HEK293 (cell line): ENCODE measurements at regions not wholly inside any gene's neighbourhood (a gene's known extent, or its start where the extent isn't known, plus 50 kb on each side); places are given as distances from the start of the nearest gene placed in this dataset.

Experiments used
- CTCF ChIA-PET: fragments of 350-600 bp; formaldehyde crosslinking; extraction: SDS; loops from one replicate; lab custom pipeline; 2021; ENCODE audit warnings: antibody characterized with exemption; lab: Yijun Ruan, JAX
- POLR2A ChIA-PET: fragments of 300-600 bp; formaldehyde crosslinking; extraction: SDS; loops from one replicate; lab custom pipeline; 2020; ENCODE audit warnings: antibody characterized with exemption, inconsistent platforms; lab: Yijun Ruan, JAX
- H3K27ac ChIP-seq: fragments of 200-500 bp; sonication (Bioruptor generic); 2 replicates; pipeline ENCODE4 v1.5.1; 2014; ENCODE audit warnings: low read depth, low read length, control low read depth, inconsistent platforms; ENCODE audit errors: extremely low read depth
- H3K36me3 ChIP-seq, 2 experiments: fragments of 200-500 bp in 1 of 2; sonication (Bioruptor generic) in 1 of 2; 1 replicate in 1 of 2; 2 replicates in 1 of 2; pipeline ENCODE4 v1.5.1; 2014 to 2017; ENCODE audit warnings: inconsistent platforms in 2 of 2, low read length in 2 of 2; ENCODE audit not compliant: control insufficient read depth in 2 of 2, insufficient read depth in 1 of 2
- H3K4me1 ChIP-seq: fragments of 200-500 bp; sonication (Bioruptor generic); 2 replicates; pipeline ENCODE4 v1.5.1; 2014; ENCODE audit warnings: mild to moderate bottlenecking, low read length, inconsistent platforms; ENCODE audit not compliant: control insufficient read depth, insufficient read depth
- H3K4me3 ChIP-seq: 2 replicates; pipeline ENCODE4 v1.5.1; 2011; ENCODE audit warnings: low read depth, mild to moderate bottlenecking, control low read depth, low read length, moderate library complexity
- H3K9me3 ChIP-seq: fragments of 200-500 bp; sonication (Bioruptor generic); 2 replicates; pipeline ENCODE4 v1.5.1; 2014; ENCODE audit warnings: low read depth, low read length, inconsistent platforms; ENCODE audit not compliant: control insufficient read depth, insufficient read depth
- GLIS2 ChIP-seq: fragments of 450-650 bp; formaldehyde crosslinking; IDR thresholded peaks from 2 replicates; pipeline ENCODE4 v1.5.1; 2016; ENCODE audit warnings: missing biosample characterization, missing genetic modification characterization
- KLF16 ChIP-seq: fragments of 450-650 bp; formaldehyde crosslinking; IDR thresholded peaks from 2 replicates; pipeline ENCODE4 v1.5.1; 2017; ENCODE audit warnings: missing biosample characterization, missing genetic modification characterization
- RBAK ChIP-seq: fragments of 450-650 bp; formaldehyde crosslinking; IDR thresholded peaks from 2 replicates; pipeline ENCODE4 v1.5.1; 2016; ENCODE audit warnings: missing biosample characterization, missing genetic modification characterization
- SALL2 ChIP-seq: fragments of 450-650 bp; formaldehyde crosslinking; IDR thresholded peaks from 2 replicates; pipeline ENCODE4 v1.5.0; 2017; ENCODE audit warnings: missing biosample characterization, mild to moderate bottlenecking, missing genetic modification characterization, borderline replicate concordance
- WT1 ChIP-seq: fragments of 450-650 bp; formaldehyde crosslinking; IDR thresholded peaks from 2 replicates; pipeline ENCODE4 v1.5.1; 2016; ENCODE audit warnings: missing biosample characterization, missing genetic modification characterization
- ZBTB17 ChIP-seq: fragments of 450-650 bp; formaldehyde crosslinking; IDR thresholded peaks from 2 replicates; pipeline ENCODE4 v1.5.1; 2016; ENCODE audit warnings: missing biosample characterization, missing genetic modification characterization
- ZBTB7A ChIP-seq: fragments of 450-650 bp; formaldehyde crosslinking; IDR thresholded peaks from 2 replicates; pipeline ENCODE4 v1.5.1; 2016; ENCODE audit warnings: low read depth, missing biosample characterization, missing genetic modification characterization
- ZNF132 ChIP-seq: fragments of 450-650 bp; formaldehyde crosslinking; IDR thresholded peaks from 2 replicates; pipeline ENCODE4 v1.5.1; 2017; ENCODE audit warnings: missing biosample characterization, missing genetic modification characterization, borderline replicate concordance
- ZNF146 ChIP-seq: fragments of 450-650 bp; formaldehyde crosslinking; IDR thresholded peaks from 2 replicates; pipeline ENCODE4 v1.5.1; 2016; ENCODE audit warnings: missing biosample characterization, missing genetic modification characterization
- ZNF157 ChIP-seq: fragments of 450-650 bp; formaldehyde crosslinking; IDR thresholded peaks from 2 replicates; pipeline ENCODE4 v1.5.1; 2016; ENCODE audit warnings: missing biosample characterization, missing genetic modification characterization
- ZNF202 ChIP-seq: fragments of 450-650 bp; formaldehyde crosslinking; IDR thresholded peaks from 2 replicates; pipeline ENCODE4 v1.5.1; 2016; ENCODE audit warnings: missing biosample characterization, missing genetic modification characterization, borderline replicate concordance
- ZNF223 ChIP-seq: fragments of 450-650 bp; formaldehyde crosslinking; IDR thresholded peaks from 2 replicates; pipeline ENCODE4 v1.5.1; 2016; ENCODE audit warnings: missing biosample characterization, missing genetic modification characterization
- ZNF341 ChIP-seq: fragments of 450-650 bp; formaldehyde crosslinking; IDR thresholded peaks from 2 replicates; pipeline ENCODE4; 2016; ENCODE audit warnings: low read depth, missing biosample characterization, missing genetic modification characterization
- ZNF394 ChIP-seq: fragments of 450-650 bp; formaldehyde crosslinking; IDR thresholded peaks from 2 replicates; pipeline ENCODE4 v1.5.1; 2016; ENCODE audit warnings: missing biosample characterization, missing genetic modification characterization, mild to moderate bottlenecking, moderate library complexity, borderline replicate concordance
- ZNF548 ChIP-seq: fragments of 450-650 bp; formaldehyde crosslinking; IDR thresholded peaks from 2 replicates; pipeline ENCODE4 v1.5.1; 2016; ENCODE audit warnings: missing biosample characterization, missing genetic modification characterization
- ZNF549 ChIP-seq: fragments of 450-650 bp; IDR thresholded peaks from 2 replicates; pipeline ENCODE4 v1.5.1; 2018; ENCODE audit warnings: missing biosample characterization, missing genetic modification characterization, mild to moderate bottlenecking, inconsistent platforms, moderate library complexity
- ZNF626 ChIP-seq: fragments of 450-650 bp; sonication (Bioruptor Pico); formaldehyde crosslinking; IDR thresholded peaks from 2 replicates; pipeline ENCODE4 v1.5.1; 2018; ENCODE audit warnings: missing biosample characterization, missing genetic modification characterization, inconsistent platforms
- ZNF654 ChIP-seq: fragments of 450-650 bp; formaldehyde crosslinking; IDR thresholded peaks from 2 replicates; pipeline ENCODE4 v1.5.1; 2016; ENCODE audit warnings: low read depth, missing biosample characterization, missing genetic modification characterization
- ZNF660 ChIP-seq: fragments of 450-650 bp; IDR thresholded peaks from 2 replicates; pipeline ENCODE4 v1.5.1; 2018; ENCODE audit warnings: missing biosample characterization, mild to moderate bottlenecking, missing genetic modification characterization
- ZNF664 ChIP-seq: fragments of 450-650 bp; formaldehyde crosslinking; IDR thresholded peaks from 2 replicates; pipeline ENCODE4 v1.5.1; 2016; ENCODE audit warnings: missing biosample characterization, missing genetic modification characterization
- ZNF747 ChIP-seq: fragments of 450-650 bp; formaldehyde crosslinking; IDR thresholded peaks from 2 replicates; pipeline ENCODE4 v1.5.1; 2016; ENCODE audit warnings: missing biosample characterization, missing genetic modification characterization
- ZNF792 ChIP-seq: fragments of 450-650 bp; formaldehyde crosslinking; IDR thresholded peaks from 2 replicates; pipeline ENCODE4 v1.5.1; 2016; ENCODE audit warnings: missing biosample characterization, missing genetic modification characterization
- ZSCAN30 ChIP-seq: fragments of 450-650 bp; IDR thresholded peaks from 2 replicates; pipeline ENCODE4 v1.5.1; 2018; ENCODE audit warnings: missing biosample characterization, mild to moderate bottlenecking, missing genetic modification characterization, moderate library complexity
- TF ChIP-seq, protein P1 (sequence below): fragments of 450-650 bp; formaldehyde crosslinking; conservative IDR thresholded peaks from 2 replicates; pipeline ENCODE4 v1.5.1; 2016; ENCODE audit warnings: low read depth, missing biosample characterization, missing genetic modification characterization
- TF ChIP-seq, protein P2 (sequence below): fragments of 450-650 bp; formaldehyde crosslinking; IDR thresholded peaks from 2 replicates; pipeline ENCODE4 v1.5.1; 2016; ENCODE audit warnings: missing biosample characterization, missing genetic modification characterization
- TF ChIP-seq, protein P3 (sequence below): fragments of 450-650 bp; formaldehyde crosslinking; IDR thresholded peaks from 2 replicates; pipeline ENCODE4 v1.5.1; 2017; ENCODE audit warnings: missing biosample characterization, missing genetic modification characterization
- TF ChIP-seq, protein P4 (sequence below): fragments of 450-650 bp; formaldehyde crosslinking; IDR thresholded peaks from 2 replicates; pipeline ENCODE4 v1.5.1; 2016; ENCODE audit warnings: missing biosample characterization, missing genetic modification characterization

DNA sequence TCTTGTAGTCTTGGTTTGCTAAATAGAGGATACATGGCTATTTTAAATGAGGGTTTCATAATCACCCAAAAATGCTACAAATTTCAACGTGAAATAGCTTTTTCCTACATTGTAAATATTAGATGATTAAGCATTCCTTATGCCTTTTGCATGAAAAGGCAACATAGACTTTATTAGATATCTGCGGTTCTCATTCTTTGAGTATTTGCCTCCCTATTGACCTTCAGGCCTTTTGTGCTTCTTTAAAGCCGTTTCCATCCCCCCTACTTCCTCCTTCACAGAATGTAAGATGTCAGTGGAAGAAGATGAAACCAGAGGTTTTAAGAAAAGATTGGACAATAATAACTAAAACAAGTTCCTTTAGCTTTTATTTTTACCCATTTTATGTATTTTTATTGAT, 144.1 kb downstream of the UBE2E3 start:
- Histone ChIP-seq H3K27ac (no peak overlapping the region), H3K4me1 (no peaks in the 10 kb centered on the region), H3K36me3 (no peaks in the 10 kb centered on the region), H3K4me3 (no peak overlapping the region), H3K9me3 (no peaks in the 10 kb centered on the region)
- CTCF ChIA-PET = interaction anchor here (0.8 kb wide), 1 partner anchor 998 kb away, joined by 3 read pairs; no protein-coding TSS in a partner anchor
- POLR2A ChIA-PET = no interaction called here
- TF ChIP-seq ZNF549 = no peak
- TF ChIP-seq ZBTB17 (tag by site-specific recombination) = no peak
- TF ChIP-seq, protein P1, sequence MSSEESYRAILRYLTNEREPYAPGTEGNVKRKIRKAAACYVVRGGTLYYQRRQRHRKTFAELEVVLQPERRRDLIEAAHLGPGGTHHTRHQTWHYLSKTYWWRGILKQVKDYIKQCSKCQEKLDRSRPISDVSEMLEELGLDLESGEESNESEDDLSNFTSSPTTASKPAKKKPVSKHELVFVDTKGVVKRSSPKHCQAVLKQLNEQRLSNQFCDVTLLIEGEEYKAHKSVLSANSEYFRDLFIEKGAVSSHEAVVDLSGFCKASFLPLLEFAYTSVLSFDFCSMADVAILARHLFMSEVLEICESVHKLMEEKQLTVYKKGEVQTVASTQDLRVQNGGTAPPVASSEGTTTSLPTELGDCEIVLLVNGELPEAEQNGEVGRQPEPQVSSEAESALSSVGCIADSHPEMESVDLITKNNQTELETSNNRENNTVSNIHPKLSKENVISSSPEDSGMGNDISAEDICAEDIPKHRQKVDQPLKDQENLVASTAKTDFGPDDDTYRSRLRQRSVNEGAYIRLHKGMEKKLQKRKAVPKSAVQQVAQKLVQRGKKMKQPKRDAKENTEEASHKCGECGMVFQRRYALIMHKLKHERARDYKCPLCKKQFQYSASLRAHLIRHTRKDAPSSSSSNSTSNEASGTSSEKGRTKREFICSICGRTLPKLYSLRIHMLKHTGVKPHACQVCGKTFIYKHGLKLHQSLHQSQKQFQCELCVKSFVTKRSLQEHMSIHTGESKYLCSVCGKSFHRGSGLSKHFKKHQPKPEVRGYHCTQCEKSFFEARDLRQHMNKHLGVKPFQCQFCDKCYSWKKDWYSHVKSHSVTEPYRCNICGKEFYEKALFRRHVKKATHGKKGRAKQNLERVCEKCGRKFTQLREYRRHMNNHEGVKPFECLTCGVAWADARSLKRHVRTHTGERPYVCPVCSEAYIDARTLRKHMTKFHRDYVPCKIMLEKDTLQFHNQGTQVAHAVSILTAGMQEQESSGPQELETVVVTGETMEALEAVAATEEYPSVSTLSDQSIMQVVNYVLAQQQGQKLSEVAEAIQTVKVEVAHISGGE (tag by site-specific recombination) = no peak
- no peak for TF ChIP-seq ZNF654 (tag by site-specific recombination)
- no peak for TF ChIP-seq ZNF626 (tag by site-specific recombination)
- TF ChIP-seq ZNF660 (tag by site-specific recombination) = no peak
- TF ChIP-seq GLIS2 = no peak
- no peak for TF ChIP-seq ZNF146 (tag by site-specific recombination)
- TF ChIP-seq, protein P2, sequence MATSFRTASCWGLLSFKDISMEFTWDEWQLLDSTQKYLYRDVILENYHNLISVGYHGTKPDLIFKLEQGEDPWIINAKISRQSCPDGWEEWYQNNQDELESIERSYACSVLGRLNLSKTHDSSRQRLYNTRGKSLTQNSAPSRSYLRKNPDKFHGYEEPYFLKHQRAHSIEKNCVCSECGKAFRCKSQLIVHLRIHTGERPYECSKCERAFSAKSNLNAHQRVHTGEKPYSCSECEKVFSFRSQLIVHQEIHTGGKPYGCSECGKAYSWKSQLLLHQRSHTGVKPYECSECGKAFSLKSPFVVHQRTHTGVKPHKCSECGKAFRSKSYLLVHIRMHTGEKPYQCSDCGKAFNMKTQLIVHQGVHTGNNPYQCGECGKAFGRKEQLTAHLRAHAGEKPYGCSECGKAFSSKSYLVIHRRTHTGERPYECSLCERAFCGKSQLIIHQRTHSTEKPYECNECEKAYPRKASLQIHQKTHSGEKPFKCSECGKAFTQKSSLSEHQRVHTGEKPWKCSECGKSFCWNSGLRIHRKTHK (tag by site-specific recombination) = no peak
- no peak for TF ChIP-seq SALL2
- TF ChIP-seq, protein P3, sequence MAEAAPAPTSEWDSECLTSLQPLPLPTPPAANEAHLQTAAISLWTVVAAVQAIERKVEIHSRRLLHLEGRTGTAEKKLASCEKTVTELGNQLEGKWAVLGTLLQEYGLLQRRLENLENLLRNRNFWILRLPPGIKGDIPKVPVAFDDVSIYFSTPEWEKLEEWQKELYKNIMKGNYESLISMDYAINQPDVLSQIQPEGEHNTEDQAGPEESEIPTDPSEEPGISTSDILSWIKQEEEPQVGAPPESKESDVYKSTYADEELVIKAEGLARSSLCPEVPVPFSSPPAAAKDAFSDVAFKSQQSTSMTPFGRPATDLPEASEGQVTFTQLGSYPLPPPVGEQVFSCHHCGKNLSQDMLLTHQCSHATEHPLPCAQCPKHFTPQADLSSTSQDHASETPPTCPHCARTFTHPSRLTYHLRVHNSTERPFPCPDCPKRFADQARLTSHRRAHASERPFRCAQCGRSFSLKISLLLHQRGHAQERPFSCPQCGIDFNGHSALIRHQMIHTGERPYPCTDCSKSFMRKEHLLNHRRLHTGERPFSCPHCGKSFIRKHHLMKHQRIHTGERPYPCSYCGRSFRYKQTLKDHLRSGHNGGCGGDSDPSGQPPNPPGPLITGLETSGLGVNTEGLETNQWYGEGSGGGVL (tag by site-specific recombination) = no peak
- TF ChIP-seq ZNF202 = no peak

DNA sequence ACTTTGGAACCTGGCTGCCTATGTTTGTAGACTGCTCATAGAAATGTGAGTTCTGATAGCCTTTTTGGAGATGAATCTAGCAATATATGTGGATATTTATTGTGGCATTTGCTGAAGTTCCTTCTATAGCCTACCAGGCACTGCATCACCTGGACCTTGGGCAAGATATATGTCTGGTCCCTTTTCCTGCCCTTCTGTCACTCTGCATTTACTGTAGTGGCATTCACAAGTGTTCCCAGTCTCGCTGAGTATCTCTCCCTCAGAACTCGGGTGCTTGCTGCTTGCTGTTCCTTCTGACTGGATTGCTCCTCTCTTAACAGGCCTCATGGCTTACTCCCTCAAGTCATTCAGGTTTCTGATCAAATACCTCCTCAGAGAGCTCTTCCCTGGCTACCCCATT, 145.0 kb downstream of the UBE2E3 start:
- no peaks in the 10 kb centered on the region for H3K9me3 ChIP-seq
- H3K4me3 ChIP-seq = no peak overlapping the region
- no peaks in the 10 kb centered on the region for H3K4me1 ChIP-seq
- POLR2A ChIA-PET = no interaction called here
- H3K36me3 ChIP-seq = no peaks in the 10 kb centered on the region
- CTCF ChIA-PET = interaction anchor here (0.6 to 0.8 kb wide), 2 partner anchors 266 to 999 kb away, joined by 3 read pairs; no protein-coding TSS in a partner anchor
- no peak overlapping the region for H3K27ac ChIP-seq
- no peak for TF ChIP-seq WT1
- TF ChIP-seq KLF16 = no peak
- no peak for TF ChIP-seq ZSCAN30 (tag by site-specific recombination)
- TF ChIP-seq ZNF394 = no peak
- TF ChIP-seq ZNF664 (tag by site-specific recombination) = no peak
- TF ChIP-seq ZNF157 (tag by site-specific recombination) = no peak
- TF ChIP-seq ZBTB7A (tag by site-specific recombination) = no peak
- TF ChIP-seq, protein P4, sequence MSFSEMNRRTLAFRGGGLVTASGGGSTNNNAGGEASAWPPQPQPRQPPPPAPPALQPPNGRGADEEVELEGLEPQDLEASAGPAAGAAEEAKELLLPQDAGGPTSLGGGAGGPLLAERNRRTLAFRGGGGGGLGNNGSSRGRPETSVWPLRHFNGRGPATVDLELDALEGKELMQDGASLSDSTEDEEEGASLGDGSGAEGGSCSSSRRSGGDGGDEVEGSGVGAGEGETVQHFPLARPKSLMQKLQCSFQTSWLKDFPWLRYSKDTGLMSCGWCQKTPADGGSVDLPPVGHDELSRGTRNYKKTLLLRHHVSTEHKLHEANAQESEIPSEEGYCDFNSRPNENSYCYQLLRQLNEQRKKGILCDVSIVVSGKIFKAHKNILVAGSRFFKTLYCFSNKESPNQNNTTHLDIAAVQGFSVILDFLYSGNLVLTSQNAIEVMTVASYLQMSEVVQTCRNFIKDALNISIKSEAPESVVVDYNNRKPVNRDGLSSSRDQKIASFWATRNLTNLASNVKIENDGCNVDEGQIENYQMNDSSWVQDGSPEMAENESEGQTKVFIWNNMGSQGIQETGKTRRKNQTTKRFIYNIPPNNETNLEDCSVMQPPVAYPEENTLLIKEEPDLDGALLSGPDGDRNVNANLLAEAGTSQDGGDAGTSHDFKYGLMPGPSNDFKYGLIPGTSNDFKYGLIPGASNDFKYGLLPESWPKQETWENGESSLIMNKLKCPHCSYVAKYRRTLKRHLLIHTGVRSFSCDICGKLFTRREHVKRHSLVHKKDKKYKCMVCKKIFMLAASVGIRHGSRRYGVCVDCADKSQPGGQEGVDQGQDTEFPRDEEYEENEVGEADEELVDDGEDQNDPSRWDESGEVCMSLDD = no peak
- TF ChIP-seq ZNF132 (tag by site-specific recombination) = no peak
- no peak for TF ChIP-seq ZNF548 (tag by site-specific recombination)
- TF ChIP-seq ZNF747 = no peak
- no peak for TF ChIP-seq RBAK (tag by site-specific recombination)
- no peak for TF ChIP-seq ZNF341 (tag by site-specific recombination)
- no peak for TF ChIP-seq ZNF223 (tag by site-specific recombination)
- no peak for TF ChIP-seq ZNF792 (tag by site-specific recombination)
